ENCODE measurements at regions not wholly inside any gene's neighbourhood (a gene's known extent, or its start where the extent isn't known, plus 50 kb on each side); places are given as distances from the start of the nearest gene placed in this dataset.
A peak's percentile ranks its signal among the peaks of the same experiment; 100 is the strongest.

GRCh38 chr6:30820193-30820592, 64.1 kb upstream of the DDR1 start:
- peak; percentile 76 for ATAC-seq
- TF ChIP-seq ZFP30 (CRISPR knock-in tag; IDR thresholded peaks at IDR 0.05) (no peak), CSDC2 (CRISPR knock-in tag; IDR thresholded peaks at IDR 0.05) (no peak), ZNF70 (CRISPR knock-in tag; IDR thresholded peaks at IDR 0.05) (no peak), ZFP3 (CRISPR knock-in tag; IDR thresholded peaks at IDR 0.05) (no peak), CSRNP3 (CRISPR knock-in tag; IDR thresholded peaks at IDR 0.05) (no peak), POU6F1 (CRISPR knock-in tag; IDR thresholded peaks at IDR 0.05; ENCODE audit: borderline replicate concordance, low read depth) (no peak), ISL1 (CRISPR knock-in tag; IDR thresholded peaks at IDR 0.05) (no peak), RARB (CRISPR knock-in tag; IDR thresholded peaks at IDR 0.05) (no peak)

GRCh38 chr6:30819297-30819917, 64.9 kb upstream of the DDR1 start:
- TF ChIP-seq CSDC2 (CRISPR knock-in tag; IDR thresholded peaks at IDR 0.05) (no peak), ZNF70 (CRISPR knock-in tag; IDR thresholded peaks at IDR 0.05) (no peak), PATZ1 (CRISPR knock-in tag; IDR thresholded peaks at IDR 0.05; ENCODE audit: borderline replicate concordance) (no peak), RARB (CRISPR knock-in tag; IDR thresholded peaks at IDR 0.05) (no peak), ISL1 (CRISPR knock-in tag; IDR thresholded peaks at IDR 0.05) (no peak), PPARA (CRISPR knock-in tag; IDR thresholded peaks at IDR 0.05; ENCODE audit: borderline replicate concordance) (no peak), ZFP30 (CRISPR knock-in tag; IDR thresholded peaks at IDR 0.05) (no peak)
- ATAC-seq, result no peak

- TF ChIP-seq ARNTL (CRISPR knock-in tag; IDR thresholded peaks at IDR 0.05; ENCODE audit: borderline replicate concordance, low read depth) (no peak), POU6F1 (CRISPR knock-in tag; IDR thresholded peaks at IDR 0.05; ENCODE audit: borderline replicate concordance, low read depth) (no peak), TCF4 (CRISPR knock-in tag; IDR thresholded peaks at IDR 0.05; ENCODE audit: borderline replicate concordance) (no peak), ZC3H10 (CRISPR knock-in tag; IDR thresholded peaks at IDR 0.05) (no peak), TSHZ2 (CRISPR knock-in tag; IDR thresholded peaks at IDR 0.05) (no peak), ESRRG (CRISPR knock-in tag; IDR thresholded peaks at IDR 0.05) (no peak), ZNF565 (CRISPR knock-in tag; conservative IDR thresholded peaks at IDR 0.05; ENCODE audit: low read depth) (no peak)
- peak; percentile 59 for ATAC-seq
These were observed 65.9 kb upstream of the DDR1 start for GRCh38 chr6:30818391-30818841.

Measured in SK-N-SH treated with all-trans-retinoic acid at 6 μM for 48 hours (cell line).